Sigmoid colon (tissue), 4 donors: ENCODE measurements at regions not wholly inside any gene's neighbourhood (a gene's known extent, or its start where the extent isn't known, plus 50 kb on each side); places are given as distances from the start of the nearest gene placed in this dataset.

Source experiments
- EP300 ChIP-seq, 4 donors: sonication (generic); formaldehyde crosslinking; IDR thresholded peaks; one replicate each; pipeline ENCODE4 v1.6.1; 2017; ENCODE audit warnings: antibody characterized with exemption in 4 of 4
- POLR2A ChIP-seq, 2 donors: fragments of 450-650 bp; IDR thresholded peaks; one replicate each; pipeline ENCODE4 v1.6.1; 2016; ENCODE audit warnings: antibody characterized with exemption in 2 of 2, mild to moderate bottlenecking in 2 of 2, moderate library complexity in 2 of 2
- POLR2AphosphoS5 ChIP-seq, 4 donors: sonication (generic); formaldehyde crosslinking; IDR thresholded peaks; one replicate each; pipeline ENCODE4 v1.6.1; 2017; ENCODE audit warnings: antibody characterized with exemption in 4 of 4
- TF ChIP-seq, protein P1 (sequence below), 4 experiments: fragments of 450-650 bp in 3 of 4; fragments of 200-600 bp in 1 of 4; IDR thresholded peaks; one replicate each; pipeline ENCODE4 v1.5.1; 2016 to 2019; ENCODE audit warnings: antibody characterized with exemption in 4 of 4, mild to moderate bottlenecking in 3 of 4, moderate library complexity in 2 of 4

DNA sequence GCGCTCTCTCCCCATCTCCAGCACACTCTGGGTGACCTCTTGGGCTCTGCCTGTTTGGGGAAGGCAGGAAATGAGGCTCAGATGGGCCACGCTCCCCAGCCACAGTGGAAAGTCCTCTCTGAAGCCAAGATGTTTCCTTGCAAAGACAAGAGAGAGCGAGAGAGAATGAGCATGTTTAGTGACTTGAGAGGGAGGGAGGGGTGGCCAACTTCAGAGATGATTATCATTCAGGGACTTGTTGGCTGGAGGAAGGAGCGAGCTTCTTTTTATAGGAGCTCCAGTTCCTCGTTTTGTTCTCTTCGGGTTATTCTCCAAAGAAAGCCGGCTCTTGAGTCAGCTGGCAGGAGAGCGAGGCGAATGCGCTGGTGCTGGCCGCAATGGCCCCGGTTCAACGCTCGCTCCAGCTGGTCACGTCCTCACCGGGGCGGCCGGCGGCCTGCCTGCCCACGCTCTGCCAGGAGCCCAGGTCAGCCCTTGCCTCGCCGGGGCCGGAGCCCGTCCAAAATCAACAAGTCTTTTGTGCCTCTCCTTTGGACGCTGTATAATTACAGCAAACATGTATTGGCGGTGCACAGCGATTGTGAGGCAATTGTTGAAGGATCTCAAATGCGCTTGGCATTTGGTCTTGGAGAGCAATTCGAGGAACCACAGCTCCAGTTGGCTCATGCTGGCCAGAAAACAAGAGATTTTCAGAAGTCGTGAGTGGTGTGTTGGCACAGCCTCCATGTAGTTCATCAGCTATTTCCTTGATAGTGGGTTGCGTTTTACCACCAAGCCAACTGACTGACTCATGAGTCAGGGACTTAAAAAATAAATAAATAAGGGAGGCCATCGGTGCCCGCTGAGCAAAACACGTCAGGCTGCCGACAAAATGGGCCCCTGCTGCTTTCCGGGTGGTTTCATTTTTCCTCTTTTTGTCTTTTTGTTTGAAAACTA is 288.6 kb downstream of the UACA start:
- TF ChIP-seq POLR2A (IDR thresholded peaks at IDR 0.05) (no peak), POLR2AphosphoS5 (IDR thresholded peaks at IDR 0.05) (peak in 3 of 4 donors; percentile 32 to 49 (median 35)), EP300 (IDR thresholded peaks at IDR 0.05) (no peak)
- TF ChIP-seq, protein P1, sequence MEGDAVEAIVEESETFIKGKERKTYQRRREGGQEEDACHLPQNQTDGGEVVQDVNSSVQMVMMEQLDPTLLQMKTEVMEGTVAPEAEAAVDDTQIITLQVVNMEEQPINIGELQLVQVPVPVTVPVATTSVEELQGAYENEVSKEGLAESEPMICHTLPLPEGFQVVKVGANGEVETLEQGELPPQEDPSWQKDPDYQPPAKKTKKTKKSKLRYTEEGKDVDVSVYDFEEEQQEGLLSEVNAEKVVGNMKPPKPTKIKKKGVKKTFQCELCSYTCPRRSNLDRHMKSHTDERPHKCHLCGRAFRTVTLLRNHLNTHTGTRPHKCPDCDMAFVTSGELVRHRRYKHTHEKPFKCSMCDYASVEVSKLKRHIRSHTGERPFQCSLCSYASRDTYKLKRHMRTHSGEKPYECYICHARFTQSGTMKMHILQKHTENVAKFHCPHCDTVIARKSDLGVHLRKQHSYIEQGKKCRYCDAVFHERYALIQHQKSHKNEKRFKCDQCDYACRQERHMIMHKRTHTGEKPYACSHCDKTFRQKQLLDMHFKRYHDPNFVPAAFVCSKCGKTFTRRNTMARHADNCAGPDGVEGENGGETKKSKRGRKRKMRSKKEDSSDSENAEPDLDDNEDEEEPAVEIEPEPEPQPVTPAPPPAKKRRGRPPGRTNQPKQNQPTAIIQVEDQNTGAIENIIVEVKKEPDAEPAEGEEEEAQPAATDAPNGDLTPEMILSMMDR (IDR thresholded peaks at IDR 0.05) = no peak
